Cardiac muscle cell (in vitro differentiated cells and primary cell): ENCODE measurements at regions not wholly inside any gene's neighbourhood (a gene's known extent, or its start where the extent isn't known, plus 50 kb on each side); places are given as distances from the start of the nearest gene placed in this dataset.

Source experiments
- DNase-seq, 2 donors: peaks; one replicate each; pipeline versions ENCODE4 v3.0.0 to v3.0.0-alpha.2; 2010 to 2017; ENCODE audit warnings: low read depth in 1 of 2, low spot score in 1 of 2
- H3K27ac ChIP-seq: fragments of 200-600 bp; sonication (generic); 2 replicates; pipeline ENCODE4 v1.5.1; 2016
- H3K27me3 ChIP-seq: fragments of 200-600 bp; sonication (generic); 2 replicates; pipeline ENCODE4 v1.6.0; 2016; ENCODE audit warnings: control low read depth
- H3K36me3 ChIP-seq: fragments of 200-600 bp; sonication (generic); 2 replicates; pipeline ENCODE4 v1.5.1; 2016; ENCODE audit warnings: control low read depth
- H3K4me1 ChIP-seq: fragments of 200-600 bp; sonication (generic); 2 replicates; pipeline ENCODE4 v1.8.1; 2017; ENCODE audit warnings: low read depth, mild to moderate bottlenecking, mixed run types
- H3K4me3 ChIP-seq: fragments of 200-600 bp; sonication (generic); 2 replicates; pipeline ENCODE4 v1.5.1; 2016; ENCODE audit warnings: mild to moderate bottlenecking
- H3K9me3 ChIP-seq: fragments of 200-600 bp; sonication (generic); 2 replicates; pipeline ENCODE4 v1.5.1; 2017; ENCODE audit warnings: low read depth, mild to moderate bottlenecking, control low read depth
- TF ChIP-seq, protein P1 (sequence below): IDR thresholded peaks from 2 replicates; pipeline ENCODE4 v1.5.1; 2012; ENCODE audit warnings: low read depth, mild to moderate bottlenecking, low read length

- Histone ChIP-seq H3K27me3 (peaks cover 3% of the 10 kb centered on the region), H3K4me1 (no peaks in the 10 kb centered on the region), H3K9me3 (no peaks in the 10 kb centered on the region), H3K4me3 (no peak overlapping the region), H3K36me3 (no peaks in the 10 kb centered on the region), H3K27ac (no peak overlapping the region)
- DNase-seq, result no peak
- TF ChIP-seq, protein P1, sequence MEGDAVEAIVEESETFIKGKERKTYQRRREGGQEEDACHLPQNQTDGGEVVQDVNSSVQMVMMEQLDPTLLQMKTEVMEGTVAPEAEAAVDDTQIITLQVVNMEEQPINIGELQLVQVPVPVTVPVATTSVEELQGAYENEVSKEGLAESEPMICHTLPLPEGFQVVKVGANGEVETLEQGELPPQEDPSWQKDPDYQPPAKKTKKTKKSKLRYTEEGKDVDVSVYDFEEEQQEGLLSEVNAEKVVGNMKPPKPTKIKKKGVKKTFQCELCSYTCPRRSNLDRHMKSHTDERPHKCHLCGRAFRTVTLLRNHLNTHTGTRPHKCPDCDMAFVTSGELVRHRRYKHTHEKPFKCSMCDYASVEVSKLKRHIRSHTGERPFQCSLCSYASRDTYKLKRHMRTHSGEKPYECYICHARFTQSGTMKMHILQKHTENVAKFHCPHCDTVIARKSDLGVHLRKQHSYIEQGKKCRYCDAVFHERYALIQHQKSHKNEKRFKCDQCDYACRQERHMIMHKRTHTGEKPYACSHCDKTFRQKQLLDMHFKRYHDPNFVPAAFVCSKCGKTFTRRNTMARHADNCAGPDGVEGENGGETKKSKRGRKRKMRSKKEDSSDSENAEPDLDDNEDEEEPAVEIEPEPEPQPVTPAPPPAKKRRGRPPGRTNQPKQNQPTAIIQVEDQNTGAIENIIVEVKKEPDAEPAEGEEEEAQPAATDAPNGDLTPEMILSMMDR, result no peak
Observed at GRCh38 chr3:184477940-184478339, 83.6 kb upstream of the EPHB3 start.

DNA sequence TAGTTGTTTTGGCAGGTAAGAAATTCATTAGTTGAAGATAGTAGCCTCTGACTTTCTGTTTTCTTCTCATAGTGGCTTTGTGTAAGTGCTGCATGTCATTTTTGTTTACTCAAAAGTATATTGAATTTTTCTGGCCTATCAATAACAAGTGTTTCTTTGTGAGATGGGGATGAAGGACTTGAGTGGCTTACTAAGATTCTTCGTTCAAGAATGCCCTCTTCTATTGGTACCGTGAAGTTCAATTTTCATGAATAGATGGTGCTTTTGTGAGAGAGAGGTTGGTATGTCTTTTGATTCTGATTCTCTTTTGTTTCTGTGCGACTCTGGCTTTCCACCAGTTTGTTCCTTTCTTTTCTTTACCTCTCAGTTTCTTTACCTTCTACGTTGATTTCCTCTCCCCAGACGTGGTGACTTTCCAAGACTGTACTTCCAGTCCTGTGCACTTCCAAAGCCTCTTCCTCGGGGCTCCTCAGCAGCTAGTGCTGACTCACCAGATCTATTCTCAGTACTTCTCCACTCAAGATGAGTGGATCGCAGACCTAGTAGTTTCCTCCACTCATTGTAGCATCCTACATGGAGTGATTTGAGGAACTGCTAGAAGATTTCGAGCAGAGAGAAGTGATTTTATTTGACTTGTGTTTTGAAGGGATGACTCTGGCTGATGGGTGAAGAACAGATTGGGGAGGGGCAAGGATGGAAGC is 82.0 kb upstream of the EPHB3 start:
- peaks cover 3% of the 10 kb centered on the region for H3K27me3 ChIP-seq
- H3K36me3 ChIP-seq, result no peaks in the 10 kb centered on the region
- H3K9me3 ChIP-seq, result no peaks in the 10 kb centered on the region
- TF ChIP-seq, protein P1, result no peak
- no peak overlapping the region for H3K4me3 ChIP-seq
- no peak overlapping the region for H3K27ac ChIP-seq
- H3K4me1 ChIP-seq, result no peaks in the 10 kb centered on the region
- no peak for DNase-seq

DNA sequence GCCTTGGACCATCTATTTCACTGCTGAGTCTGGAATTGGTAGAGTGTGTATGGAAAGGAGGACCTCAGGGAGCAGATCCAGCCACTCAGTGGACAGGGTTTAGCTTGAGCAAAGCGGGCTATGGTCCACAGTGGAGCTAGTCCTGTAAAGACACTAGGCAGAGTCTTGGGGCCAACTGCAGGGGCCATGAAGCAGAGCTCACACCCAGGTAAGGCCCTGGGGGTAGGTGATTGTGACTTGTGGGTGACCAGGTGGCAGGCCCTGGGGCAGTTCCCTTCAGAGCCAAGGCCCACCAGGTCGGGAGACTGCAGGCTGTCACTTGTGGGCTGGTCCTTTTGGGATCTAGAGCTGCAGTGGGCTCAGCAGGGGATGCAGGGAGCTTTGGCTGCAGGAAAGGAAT is 80.8 kb upstream of the EPHB3 start:
- DNase-seq, result no peak
- Histone ChIP-seq H3K4me1 (no peaks in the 10 kb centered on the region), H3K27ac (no peak overlapping the region), H3K36me3 (no peaks in the 10 kb centered on the region), H3K9me3 (no peaks in the 10 kb centered on the region), H3K4me3 (no peak overlapping the region), H3K27me3 (no peaks in the 10 kb centered on the region)
- TF ChIP-seq, protein P1, result no peak

DNA sequence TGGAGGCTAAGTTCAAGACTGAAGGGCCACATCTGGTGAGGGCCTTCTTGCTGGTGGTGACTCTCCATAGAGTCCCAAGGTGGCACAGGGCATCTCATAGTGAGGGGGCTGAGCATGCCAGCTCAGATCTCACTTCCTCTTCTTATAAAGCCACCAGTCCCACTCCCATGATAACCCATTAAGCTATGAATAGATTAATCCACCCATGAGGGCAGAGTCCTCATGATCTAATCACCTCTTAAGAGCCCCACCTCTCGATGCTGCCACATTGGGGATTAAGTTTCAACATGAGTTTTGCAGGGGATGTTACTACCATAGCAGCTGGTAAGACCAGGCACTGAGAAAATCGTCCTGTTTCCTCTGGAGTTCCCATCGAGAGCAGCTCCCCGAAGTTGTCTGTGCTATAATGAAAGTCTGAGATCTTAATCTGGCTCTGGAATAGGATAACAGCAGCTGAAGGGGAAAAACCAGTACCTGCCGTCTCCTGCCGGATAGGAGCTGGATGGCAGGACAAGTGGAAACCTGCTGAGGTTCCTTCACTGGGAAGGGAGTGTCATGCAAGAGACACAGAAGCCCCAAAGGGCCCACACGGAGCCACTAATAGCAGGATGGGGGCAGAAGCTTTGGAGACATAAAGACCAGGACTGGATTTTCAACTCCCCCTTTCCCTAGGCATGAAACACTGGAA is 79.5 kb upstream of the EPHB3 start:
- DNase-seq, result no peak
- Histone ChIP-seq H3K36me3 (no peaks in the 10 kb centered on the region), H3K4me3 (no peak overlapping the region), H3K27ac (no peak overlapping the region), H3K27me3 (no peaks in the 10 kb centered on the region), H3K9me3 (no peaks in the 10 kb centered on the region), H3K4me1 (no peaks in the 10 kb centered on the region)
- TF ChIP-seq, protein P1, result no peak

- Histone ChIP-seq H3K9me3 (no peaks in the 10 kb centered on the region), H3K27ac (no peak overlapping the region), H3K4me3 (no peak overlapping the region), H3K4me1 (no peaks in the 10 kb centered on the region), H3K36me3 (no peaks in the 10 kb centered on the region), H3K27me3 (peaks cover 18% of the 10 kb centered on the region)
- DNase-seq, result no peak
- TF ChIP-seq, protein P1, result no peak
Observed at GRCh38 chr3:184485241-184485640, 76.3 kb upstream of the EPHB3 start.
